CD14-positive monocyte (primary cell): ENCODE measurements at regions not wholly inside any gene's neighbourhood (a gene's known extent, or its start where the extent isn't known, plus 50 kb on each side); places are given as distances from the start of the nearest gene placed in this dataset.

Source experiments
- DNase-seq, 3 donors: peaks; one replicate each; pipeline ENCODE4 v3.0.0-alpha.2; 2011 to 2022
- H2AFZ ChIP-seq: 2 replicates; pipeline ENCODE4 v1.6.0; 2012; ENCODE audit warnings: mild to moderate bottlenecking, low read depth, low read length, inconsistent platforms; ENCODE audit not compliant: insufficient read depth, poor library complexity, severe bottlenecking
- H3K27ac ChIP-seq, 2 donors: 1 replicate in 1 of 2; 2 replicates in 1 of 2; pipeline ENCODE4 v1.5.1; 2012 to 2013; ENCODE audit warnings: low read length in 2 of 2, control low read depth in 1 of 2, inconsistent platforms in 1 of 2, low read depth in 1 of 2, mild to moderate bottlenecking in 1 of 2
- H3K27me3 ChIP-seq, 2 donors: one replicate each; pipeline versions ENCODE4 v1.6.0 to v1.6.1; 2011 to 2013; ENCODE audit warnings: low read length in 2 of 2; ENCODE audit not compliant: control insufficient read depth in 2 of 2, insufficient read depth in 2 of 2
- H3K36me3 ChIP-seq, 2 donors: replicated peaks in 1 of 2; 1 replicate in 1 of 2; 2 replicates in 1 of 2; pipeline versions ENCODE4 v1.5.1 to v1.6.1; 2012 to 2013; ENCODE audit warnings: low read length in 2 of 2, control low read depth in 1 of 2, inconsistent platforms in 1 of 2, mild to moderate bottlenecking in 1 of 2; ENCODE audit not compliant: insufficient read depth in 2 of 2, control insufficient read depth in 1 of 2
- H3K4me1 ChIP-seq, 2 donors: 1 replicate in 1 of 2; 2 replicates in 1 of 2; pipeline versions ENCODE4 v1.5.1 to v1.6.1; 2012 to 2013; ENCODE audit warnings: low read length in 2 of 2, control low read depth in 1 of 2, inconsistent platforms in 1 of 2, mild to moderate bottlenecking in 1 of 2, moderate library complexity in 1 of 2; ENCODE audit not compliant: insufficient read depth in 2 of 2, control insufficient read depth in 1 of 2
- H3K4me2 ChIP-seq: replicated peaks from 2 replicates; pipeline ENCODE3; 2012; ENCODE audit warnings: low read length, moderate library complexity, mild to moderate bottlenecking; ENCODE audit not compliant: poor library complexity, severe bottlenecking; ENCODE audit errors: extremely low read depth
- H3K4me3 ChIP-seq, 3 experiments: fragments of 200-600 bp in 1 of 3; sonication (generic) in 1 of 3; replicated peaks in 1 of 3; 1 replicate in 2 of 3; 2 replicates in 1 of 3; pipeline ENCODE4 v1.5.1; 2011 to 2013; ENCODE audit warnings: low read length in 3 of 3, mild to moderate bottlenecking in 3 of 3, control low read depth in 2 of 3, low read depth in 2 of 3, inconsistent platforms in 1 of 3, moderate library complexity in 1 of 3
- H3K79me2 ChIP-seq: 2 replicates; pipeline ENCODE4 v1.6.0; 2012; ENCODE audit warnings: mild to moderate bottlenecking, control low read depth, inconsistent platforms, low read length, moderate library complexity; ENCODE audit not compliant: insufficient read depth
- H3K9ac ChIP-seq: 2 replicates; pipeline ENCODE4 v1.6.0; 2017; ENCODE audit warnings: low read length, mild to moderate bottlenecking; ENCODE audit not compliant: insufficient read depth, poor library complexity, severe bottlenecking
- H3K9me3 ChIP-seq, 2 donors: replicated peaks in 1 of 2; 1 replicate in 1 of 2; 2 replicates in 1 of 2; pipeline versions ENCODE4 v1.5.1 to v1.6.1; 2012 to 2013; ENCODE audit warnings: low read length in 2 of 2, control low read depth in 1 of 2; ENCODE audit not compliant: control insufficient read depth in 1 of 2, insufficient read depth in 1 of 2
- H4K20me1 ChIP-seq: 2 replicates; pipeline ENCODE4 v1.6.0; 2012; ENCODE audit warnings: mild to moderate bottlenecking, low read length, control low read depth, moderate library complexity; ENCODE audit not compliant: insufficient read depth
- H3K27ac Mint-ChIP-seq, 7 donors: one replicate each; pipeline ENCODE4 v1.8.0; 2020; ENCODE audit warnings: mild to moderate bottlenecking in 7 of 7, mixed read lengths in 7 of 7, moderate library complexity in 6 of 7, inconsistent platforms in 2 of 7
- H3K27me3 Mint-ChIP-seq, 3 donors: one replicate each; pipeline ENCODE4 v1.8.0; 2021 to 2022; ENCODE audit warnings: low read depth in 3 of 3, mild to moderate bottlenecking in 3 of 3, mixed read lengths in 3 of 3, moderate library complexity in 3 of 3, inconsistent platforms in 1 of 3
- H3K36me3 Mint-ChIP-seq, 2 donors: one replicate each; pipeline ENCODE4 v1.8.0; 2020; ENCODE audit warnings: mixed read lengths in 2 of 2, inconsistent platforms in 1 of 2, mild to moderate bottlenecking in 1 of 2
- H3K4me1 Mint-ChIP-seq: one replicate; pipeline ENCODE4 v1.8.0; 2020; ENCODE audit warnings: mild to moderate bottlenecking, mixed read lengths
- H3K4me3 Mint-ChIP-seq, 2 donors: one replicate each; pipeline ENCODE4 v1.8.0; 2020; ENCODE audit warnings: mild to moderate bottlenecking in 2 of 2, mixed read lengths in 2 of 2, moderate library complexity in 1 of 2
- H3K9me3 Mint-ChIP-seq, 7 donors: one replicate each; pipeline ENCODE4 v1.8.0; 2020 to 2022; ENCODE audit warnings: mixed read lengths in 7 of 7, mild to moderate bottlenecking in 6 of 7, moderate library complexity in 6 of 7, inconsistent platforms in 2 of 7
- WGBS: methylation state at CpG from one replicate; pipeline ENCODE4 v1.1.5; 2013; ENCODE audit warnings: missing lambda C conversion rate; ENCODE audit not compliant: insufficient coverage; 5-methylcytosine and 5-hydroxymethylcytosine counted together
- intact Hi-C, 2 donors: fragments of 100-400 bp; cut with micrococcal nuclease; formaldehyde crosslinking; loops; one replicate each; pipeline versions ENCODE4 v1.15.0 to v1.15.1; 2023
- TF ChIP-seq, protein P1 (sequence below): fragments of 200-600 bp; IDR thresholded peaks from one replicate; pipeline ENCODE4 v1.8.0; 2022; ENCODE audit warnings: antibody characterized with exemption, mild to moderate bottlenecking

DNA sequence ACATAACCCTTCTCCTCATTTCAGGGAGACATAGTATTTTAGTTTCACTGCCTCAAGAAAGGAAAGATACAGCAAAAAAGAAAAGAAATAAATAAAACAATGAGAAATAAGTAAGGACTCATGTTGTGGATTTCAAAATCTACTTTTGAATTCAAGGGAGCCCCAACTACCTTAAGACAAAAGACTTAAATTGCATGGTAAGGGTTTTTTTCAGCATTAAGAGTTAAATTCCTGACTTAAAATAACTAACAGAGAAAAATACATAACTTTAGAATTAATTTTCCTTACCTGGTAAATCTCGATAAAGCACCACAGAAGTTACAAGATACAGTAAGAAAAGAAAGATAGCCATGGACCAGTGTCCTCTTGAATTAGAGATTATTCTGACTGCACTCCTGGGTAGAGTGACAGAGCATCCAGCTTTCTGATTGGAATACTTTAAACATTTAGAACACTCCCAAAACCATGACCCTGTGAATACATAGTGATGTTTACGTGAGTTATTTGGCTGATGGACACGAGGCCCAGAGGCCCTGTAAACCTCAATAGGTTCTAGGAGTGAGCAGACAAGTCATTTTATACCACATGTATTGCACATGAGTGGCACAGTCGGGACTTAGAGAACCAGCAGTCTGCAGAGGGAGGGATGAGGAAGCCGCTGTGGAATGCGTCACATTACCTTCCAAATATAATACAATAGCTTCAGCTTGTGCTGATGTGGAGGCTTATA is 292.5 kb upstream of the SEMA3C start:
- no peak overlapping the region for H3K9ac ChIP-seq
- H3K36me3 ChIP-seq: no peaks in the 10 kb centered on the region
- Mint-ChIP-seq H3K36me3 (no peaks in the 10 kb centered on the region), H3K27me3 (peaks cover 0 to 1% (median 0%) of the 10 kb centered on the region in 3 donors), H3K4me1 (no peaks in the 10 kb centered on the region), H3K9me3 (peaks cover 0 to 1% (median 0%) of the 10 kb centered on the region in 7 donors), H3K27ac (no peak overlapping the region), H3K4me3 (no peak overlapping the region)
- no peak overlapping the region for H3K4me2 ChIP-seq
- H4K20me1 ChIP-seq: no peaks in the 10 kb centered on the region
- H3K4me1 ChIP-seq: no peaks in the 10 kb centered on the region
- H3K27ac ChIP-seq: no peak overlapping the region
- DNase-seq: no peak
- WGBS: no CpG with 5 or more reads among the region's 6 CpGs
- intact Hi-C loops: no loop called here
- no peaks in the 10 kb centered on the region for H3K79me2 ChIP-seq
- no peak overlapping the region for H2AFZ ChIP-seq
- no peaks in the 10 kb centered on the region for H3K9me3 ChIP-seq
- TF ChIP-seq, protein P1, sequence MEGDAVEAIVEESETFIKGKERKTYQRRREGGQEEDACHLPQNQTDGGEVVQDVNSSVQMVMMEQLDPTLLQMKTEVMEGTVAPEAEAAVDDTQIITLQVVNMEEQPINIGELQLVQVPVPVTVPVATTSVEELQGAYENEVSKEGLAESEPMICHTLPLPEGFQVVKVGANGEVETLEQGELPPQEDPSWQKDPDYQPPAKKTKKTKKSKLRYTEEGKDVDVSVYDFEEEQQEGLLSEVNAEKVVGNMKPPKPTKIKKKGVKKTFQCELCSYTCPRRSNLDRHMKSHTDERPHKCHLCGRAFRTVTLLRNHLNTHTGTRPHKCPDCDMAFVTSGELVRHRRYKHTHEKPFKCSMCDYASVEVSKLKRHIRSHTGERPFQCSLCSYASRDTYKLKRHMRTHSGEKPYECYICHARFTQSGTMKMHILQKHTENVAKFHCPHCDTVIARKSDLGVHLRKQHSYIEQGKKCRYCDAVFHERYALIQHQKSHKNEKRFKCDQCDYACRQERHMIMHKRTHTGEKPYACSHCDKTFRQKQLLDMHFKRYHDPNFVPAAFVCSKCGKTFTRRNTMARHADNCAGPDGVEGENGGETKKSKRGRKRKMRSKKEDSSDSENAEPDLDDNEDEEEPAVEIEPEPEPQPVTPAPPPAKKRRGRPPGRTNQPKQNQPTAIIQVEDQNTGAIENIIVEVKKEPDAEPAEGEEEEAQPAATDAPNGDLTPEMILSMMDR: no peak
- H3K4me3 ChIP-seq: no peak overlapping the region
- no peaks in the 10 kb centered on the region for H3K27me3 ChIP-seq

DNA sequence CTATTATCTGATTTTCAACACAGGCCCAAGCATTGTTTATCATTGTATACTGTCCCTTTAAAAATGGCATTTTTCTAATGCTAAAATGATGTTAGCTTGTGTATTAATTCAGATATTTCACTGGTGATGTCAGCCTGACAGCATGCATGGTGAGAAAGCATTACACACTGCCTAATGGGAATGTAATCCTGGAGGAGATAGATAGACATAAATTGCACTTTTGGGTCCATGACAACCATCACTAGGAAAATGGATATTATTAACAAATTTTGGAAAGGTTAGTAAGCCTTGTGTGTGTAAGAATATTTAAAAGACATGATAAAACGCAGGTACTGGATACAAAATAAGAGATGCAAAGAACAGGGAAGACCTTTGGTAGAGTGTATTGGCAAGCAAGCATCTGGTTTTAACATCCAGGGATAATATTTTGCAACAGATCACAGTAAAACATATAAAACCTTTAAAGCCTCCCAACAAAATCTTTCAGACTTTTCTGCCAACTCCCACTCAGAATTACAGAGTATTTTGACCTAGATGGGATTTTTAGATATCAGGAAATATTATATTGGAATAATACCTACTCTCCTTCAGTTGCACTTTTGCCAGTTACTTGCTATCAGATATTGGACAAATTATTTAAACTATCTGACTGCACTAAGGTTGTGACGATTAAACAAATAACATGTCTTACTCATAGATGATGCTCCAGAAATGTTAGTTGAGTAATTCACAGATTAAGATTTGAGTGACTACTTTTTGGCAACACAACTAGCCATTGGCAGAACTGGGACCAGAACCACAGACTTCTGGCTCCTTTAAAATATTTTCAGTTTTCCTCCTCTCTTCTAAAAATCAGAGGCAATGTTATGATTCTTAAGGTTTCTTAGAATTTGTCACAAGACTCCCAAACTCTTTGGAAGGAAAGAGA is 291.6 kb upstream of the SEMA3C start:
- H3K27me3 Mint-ChIP-seq: no peaks in the 10 kb centered on the region
- no peak overlapping the region for H3K27ac Mint-ChIP-seq
- Histone ChIP-seq H3K9me3 (no peaks in the 10 kb centered on the region), H3K4me1 (no peaks in the 10 kb centered on the region), H4K20me1 (no peaks in the 10 kb centered on the region), H3K4me2 (no peak overlapping the region), H3K79me2 (no peaks in the 10 kb centered on the region), H3K9ac (no peak overlapping the region), H3K27ac (no peak overlapping the region), H3K36me3 (no peaks in the 10 kb centered on the region), H3K27me3 (no peaks in the 10 kb centered on the region), H3K4me3 (no peak overlapping the region), H2AFZ (no peak overlapping the region)
- WGBS: 100% methylated on average over 1 of the region's 2 CpGs
- TF ChIP-seq, protein P1: no peak
- H3K36me3 Mint-ChIP-seq: no peaks in the 10 kb centered on the region
- H3K4me3 Mint-ChIP-seq: no peak overlapping the region
- intact Hi-C loops: no loop called here
- H3K4me1 Mint-ChIP-seq: no peaks in the 10 kb centered on the region
- no peak for DNase-seq
- peaks cover 0 to 5% (median 0%) of the 10 kb centered on the region in 7 donors for H3K9me3 Mint-ChIP-seq
